ENCODE measurements at regions not wholly inside any gene's neighbourhood (a gene's known extent, or its start where the extent isn't known, plus 50 kb on each side); places are given as distances from the start of the nearest gene placed in this dataset.
A peak's percentile ranks its signal among the peaks of the same experiment; 100 is the strongest.

- DNase-seq (ENCODE audit: low read depth, low spot score), result peak; percentile 26
- in situ Hi-C loops (cut with HindIII; ENCODE audit: low sequenced_read_pairs), result no loop called here
- H3K4me3 ChIP-seq (ENCODE audit: low read depth, low read length), result no peak overlapping the region
- peak; percentile 27 for TF ChIP-seq CTCF (IDR thresholded peaks at IDR 0.05; ENCODE audit: low read depth, low read length)
These were observed 240.0 kb downstream of the NUF2 start for GRCh38 chr1:163561580-163562295.

- in situ Hi-C loops (cut with HindIII; ENCODE audit: low sequenced_read_pairs), result no loop called here
- DNase-seq (ENCODE audit: low read depth, low spot score), result no peak
- no peak overlapping the region for H3K4me3 ChIP-seq (ENCODE audit: low read depth, low read length)
- TF ChIP-seq CTCF (IDR thresholded peaks at IDR 0.05; ENCODE audit: low read depth, low read length), result no peak
These were observed 240.6 kb downstream of the NUF2 start for GRCh38 chr1:163562355-163562754.

- in situ Hi-C loops (cut with HindIII; ENCODE audit: low sequenced_read_pairs), result no loop called here
- DNase-seq (ENCODE audit: low read depth, low spot score), result no peak
- no peak for TF ChIP-seq CTCF (IDR thresholded peaks at IDR 0.05; ENCODE audit: low read depth, low read length)
- H3K4me3 ChIP-seq (ENCODE audit: low read depth, low read length), result no peak overlapping the region
These were observed 243.4 kb downstream of the NUF2 start for GRCh38 chr1:163565166-163565565.

- H3K4me3 ChIP-seq (ENCODE audit: low read depth, low read length), result no peak overlapping the region
- no peak for DNase-seq (ENCODE audit: low read depth, low spot score)
- TF ChIP-seq CTCF (IDR thresholded peaks at IDR 0.05; ENCODE audit: low read depth, low read length), result no peak
- in situ Hi-C loops (cut with HindIII; ENCODE audit: low sequenced_read_pairs), result no loop called here
These were observed 248.3 kb downstream of the NUF2 start for GRCh38 chr1:163570071-163570470.

GRCh38 chr1:163571950-163572349, 250.2 kb downstream of the NUF2 start:
- in situ Hi-C loops (cut with HindIII; ENCODE audit: low sequenced_read_pairs), result no loop called here
- H3K4me3 ChIP-seq (ENCODE audit: low read depth, low read length), result no peak overlapping the region
- no peak for DNase-seq (ENCODE audit: low read depth, low spot score)
- TF ChIP-seq CTCF (IDR thresholded peaks at IDR 0.05; ENCODE audit: low read depth, low read length), result no peak

- no peak overlapping the region for H3K4me3 ChIP-seq (ENCODE audit: low read depth, low read length)
- in situ Hi-C loops (cut with HindIII; ENCODE audit: low sequenced_read_pairs), result no loop called here
- no peak for DNase-seq (ENCODE audit: low read depth, low spot score)
- no peak for TF ChIP-seq CTCF (IDR thresholded peaks at IDR 0.05; ENCODE audit: low read depth, low read length)
These were observed 252.4 kb downstream of the NUF2 start for GRCh38 chr1:163574119-163574518.
